GM19025 (cell line): ENCODE measurements at regions not wholly inside any gene's neighbourhood (a gene's known extent, or its start where the extent isn't known, plus 50 kb on each side); places are given as distances from the start of the nearest gene placed in this dataset.

Experiments used
- ATAC-seq: cut with Tn5 transposase; IDR thresholded peaks from one replicate; pipeline ENCODE4 v1.9.1; 2021; ENCODE audit warnings: mild to moderate bottlenecking, low read depth, moderate library complexity; ENCODE audit not compliant: unreplicated experiment

DNA sequence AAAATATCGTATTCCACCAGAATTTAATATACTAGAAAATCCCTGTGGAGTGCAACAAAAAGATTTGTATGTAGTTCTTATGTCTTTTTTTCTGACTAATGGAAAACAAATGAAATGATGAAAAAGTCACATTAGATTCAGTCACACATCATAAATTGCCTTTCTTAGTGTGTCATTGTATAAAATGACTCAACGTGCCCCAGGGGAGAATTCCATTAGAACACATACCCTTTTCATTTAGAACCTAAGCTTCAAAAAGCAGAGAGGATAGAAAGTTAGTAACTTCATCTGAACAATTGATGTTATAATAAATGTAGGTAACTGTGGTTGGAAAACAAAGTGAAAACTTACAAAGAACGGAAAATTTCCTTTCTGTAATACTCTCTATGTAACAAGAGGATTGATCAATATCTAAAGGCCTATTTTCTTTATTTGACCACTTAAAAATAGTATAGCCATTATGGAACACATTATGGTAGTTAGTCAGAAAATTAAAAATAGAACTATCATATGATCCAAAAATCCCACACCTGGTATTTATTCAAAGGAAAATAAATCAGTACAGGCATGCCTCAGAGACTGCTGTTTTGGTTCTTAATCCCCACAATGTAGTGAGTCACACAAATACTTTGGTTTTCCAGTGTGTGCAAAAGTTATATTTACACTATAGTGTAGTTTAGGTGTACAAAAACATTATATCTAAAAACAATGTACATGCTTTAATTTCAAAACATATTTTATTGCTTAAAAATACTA lies 1016.1 kb downstream of the KCNT2 start:
- no peak for ATAC-seq

- ATAC-seq = no peak
These were observed 1017.6 kb downstream of the KCNT2 start for GRCh38 chr1:195590649-195591048.

GRCh38 chr1:195584870-195585624 lies 1023.2 kb downstream of the KCNT2 start:
- ATAC-seq = no peak

DNA sequence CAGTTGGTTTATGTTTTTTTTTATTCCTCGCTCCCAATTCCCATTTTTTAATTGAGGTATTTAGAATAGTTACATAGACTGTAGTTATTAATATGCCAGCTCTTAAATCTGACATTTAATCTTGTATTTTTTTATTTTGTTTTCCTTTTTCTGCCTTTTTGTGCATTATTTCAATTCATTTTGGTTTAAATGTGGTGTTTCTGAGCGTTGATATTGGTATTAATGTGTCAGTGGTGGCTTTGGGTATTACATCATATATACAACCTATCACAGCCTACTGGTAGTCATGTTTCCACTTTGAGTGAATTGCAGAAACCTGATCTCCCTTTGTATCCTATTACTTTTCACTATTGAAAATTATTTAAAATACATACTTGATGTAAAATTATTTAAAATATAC lies 1027.3 kb downstream of the KCNT2 start:
- ATAC-seq = no peak

DNA sequence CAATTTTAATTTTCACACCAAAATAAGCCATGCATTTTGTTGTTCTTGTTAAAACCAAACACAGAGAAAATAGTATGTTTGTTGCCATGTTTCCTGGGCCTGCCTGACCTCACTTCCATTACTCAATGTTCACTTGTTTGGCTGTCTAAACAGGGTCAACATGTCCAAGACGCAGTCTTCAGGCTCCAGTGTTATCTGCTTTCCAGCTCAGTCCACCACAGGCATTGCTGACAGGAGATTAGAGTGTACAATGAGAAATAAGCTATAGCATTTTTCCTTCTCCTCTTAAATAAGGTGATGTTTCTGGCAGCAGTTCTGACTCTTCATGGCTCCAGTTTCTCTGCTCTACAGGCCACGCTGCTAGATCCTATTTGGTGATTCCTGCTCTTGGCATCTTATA lies 1030.5 kb downstream of the KCNT2 start:
- ATAC-seq = no peak

GRCh38 chr1:195576641-195577040 lies 1031.6 kb downstream of the KCNT2 start:
- ATAC-seq = no peak

DNA sequence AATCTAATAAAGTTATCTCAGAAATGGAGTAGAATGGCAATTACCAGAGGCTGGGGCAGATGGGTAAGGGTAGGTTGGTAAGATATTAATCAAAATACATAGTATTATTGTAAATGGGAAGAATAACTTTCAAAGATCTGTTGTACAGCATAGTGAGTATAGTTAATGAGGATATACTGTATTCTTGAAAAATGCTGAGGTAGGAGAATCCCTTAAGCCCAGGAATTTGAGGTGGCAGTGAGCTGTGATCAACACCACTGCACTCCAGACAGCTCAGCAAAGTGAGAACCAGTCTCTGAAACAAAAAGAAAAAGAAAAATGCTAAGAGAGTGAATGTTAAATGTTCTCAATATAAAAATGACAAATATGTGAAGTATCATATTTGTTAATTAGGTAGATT lies 1033.7 kb downstream of the KCNT2 start:
- no peak for ATAC-seq

GRCh38 chr1:195569934-195570333 lies 1038.3 kb downstream of the KCNT2 start:
- no peak for ATAC-seq

DNA sequence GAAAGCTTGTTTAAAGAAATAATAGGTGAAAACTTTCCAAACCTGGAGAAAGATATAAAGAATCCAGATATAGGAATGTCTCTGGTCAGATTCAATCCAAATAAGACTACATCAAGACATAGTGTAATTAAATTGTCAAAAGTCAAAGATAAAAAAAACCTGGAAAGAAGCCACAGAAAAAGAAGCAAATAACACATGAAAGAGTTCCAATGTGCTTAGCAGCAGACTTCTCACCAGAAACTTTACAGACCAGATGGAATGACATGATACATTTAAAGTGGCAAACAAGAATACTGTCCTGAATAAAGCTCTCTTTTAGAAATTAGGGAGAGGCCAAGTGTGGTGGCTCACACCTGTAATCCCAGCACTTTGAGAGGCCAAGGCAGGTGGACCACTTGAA lies 1039.9 kb downstream of the KCNT2 start:
- ATAC-seq = no peak

DNA sequence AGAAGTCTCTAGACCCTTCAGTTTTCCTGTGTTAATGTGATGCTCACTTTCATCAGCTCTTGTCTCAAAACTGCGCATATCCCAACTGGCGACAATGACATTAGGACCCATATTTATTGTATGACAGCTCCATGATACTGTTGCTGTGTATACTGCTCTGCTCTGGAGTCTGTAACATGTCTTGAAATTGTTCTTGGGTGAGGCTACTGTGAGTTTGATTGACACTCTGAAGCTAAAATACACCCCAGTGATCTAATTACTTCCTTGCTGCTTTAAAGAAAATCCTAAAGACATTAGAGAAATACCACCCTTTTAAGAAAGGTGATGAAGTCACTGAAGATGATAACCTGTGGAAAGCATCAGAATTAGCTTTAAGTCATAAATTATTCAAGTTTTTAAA lies 1046.2 kb downstream of the KCNT2 start:
- no peak for ATAC-seq

DNA sequence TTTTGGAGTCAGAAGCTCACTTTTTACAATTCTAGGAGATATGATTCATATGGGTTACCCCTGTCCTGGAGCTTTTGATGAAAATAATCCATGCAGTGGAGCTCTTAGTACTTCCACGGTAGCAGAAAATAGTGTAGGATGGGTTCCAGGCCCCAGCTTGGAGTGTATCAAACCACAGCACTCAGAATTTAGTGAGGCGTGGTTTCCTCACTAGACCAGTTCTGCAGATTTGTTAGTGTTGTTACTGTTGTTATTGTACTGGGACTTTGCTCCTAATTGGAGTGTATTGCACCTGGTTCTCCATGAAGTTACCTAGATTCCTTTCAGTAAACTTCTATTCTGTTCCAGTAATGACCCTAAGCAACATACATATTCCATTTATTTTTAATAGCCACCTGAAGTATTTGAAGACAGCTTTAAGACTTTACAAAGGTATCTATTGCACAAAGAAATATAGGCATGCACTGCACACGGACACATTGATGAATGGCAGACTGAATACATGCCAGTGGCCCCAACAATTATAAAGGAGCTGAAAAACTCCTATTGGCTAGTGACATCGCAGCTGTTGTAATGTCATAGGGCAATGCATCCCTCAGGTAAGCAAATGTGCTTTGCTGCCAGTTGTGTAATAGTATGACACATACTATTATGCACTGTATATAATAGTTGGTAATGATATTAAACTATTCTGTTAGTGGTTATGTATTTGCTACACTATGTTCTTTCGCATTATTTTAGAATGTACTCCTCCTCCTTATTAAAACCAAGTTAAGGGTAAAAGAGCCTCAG lies 1058.0 kb downstream of the KCNT2 start:
- ATAC-seq = no peak

DNA sequence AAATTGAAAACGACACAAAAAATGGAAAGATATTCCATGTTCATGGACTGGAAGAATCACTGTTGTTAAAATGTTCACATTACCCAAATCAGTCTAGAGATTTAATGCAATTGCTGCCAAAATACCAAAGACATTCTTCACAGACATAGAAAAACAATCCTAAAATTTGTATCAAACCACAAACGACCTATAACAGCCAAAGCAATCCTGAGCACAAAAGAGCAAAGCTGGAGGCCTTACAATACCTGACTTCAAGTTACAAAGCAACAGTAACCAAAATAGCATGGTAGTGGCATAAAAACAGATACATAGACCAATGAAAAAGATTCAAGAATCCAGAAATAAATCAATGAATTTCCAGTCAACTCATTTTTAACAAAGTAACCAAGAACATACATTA lies 1077.3 kb downstream of the KCNT2 start:
- no peak for ATAC-seq

DNA sequence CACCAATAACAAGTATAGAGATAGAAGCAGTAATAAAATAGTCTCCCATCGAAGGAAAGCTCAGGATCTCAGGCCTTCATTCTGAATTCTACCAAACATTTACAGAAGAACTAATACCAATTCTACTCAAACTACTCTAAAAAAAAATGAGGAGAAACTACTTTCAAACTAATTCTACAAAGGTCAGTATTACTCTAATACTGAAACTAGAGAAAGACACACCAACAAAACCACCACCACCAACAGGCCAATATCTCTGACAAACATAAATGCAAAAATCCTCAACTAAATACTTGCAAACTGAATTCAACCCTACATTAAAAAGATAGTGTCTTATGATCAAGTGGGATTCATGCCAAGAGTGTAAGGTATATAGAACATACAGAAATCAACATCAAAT lies 1078.4 kb downstream of the KCNT2 start:
- no peak for ATAC-seq

- ATAC-seq = no peak
These were observed 1087.5 kb downstream of the KCNT2 start for GRCh38 chr1:195520757-195521156.

GRCh38 chr1:195516036-195516435 lies 1092.2 kb downstream of the KCNT2 start:
- no peak for ATAC-seq

DNA sequence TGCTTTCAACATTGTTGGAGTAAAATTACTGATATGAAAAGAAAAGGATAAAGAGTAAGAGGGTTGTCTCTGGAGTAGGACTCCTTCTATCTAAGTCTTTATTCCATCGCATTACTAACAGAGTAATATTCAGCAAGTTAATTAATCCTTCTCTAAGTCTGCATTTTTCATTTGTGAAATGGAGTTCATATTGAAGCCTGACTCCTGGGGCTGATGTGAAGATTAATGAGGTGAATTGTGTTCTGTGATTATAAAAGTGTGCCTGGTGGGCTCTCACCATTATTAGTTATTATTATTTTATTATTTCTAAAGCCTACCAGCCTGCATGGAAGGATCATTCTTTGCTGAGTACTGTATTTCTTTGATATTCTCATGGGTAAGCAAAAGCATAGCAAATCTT lies 1096.7 kb downstream of the KCNT2 start:
- no peak for ATAC-seq

DNA sequence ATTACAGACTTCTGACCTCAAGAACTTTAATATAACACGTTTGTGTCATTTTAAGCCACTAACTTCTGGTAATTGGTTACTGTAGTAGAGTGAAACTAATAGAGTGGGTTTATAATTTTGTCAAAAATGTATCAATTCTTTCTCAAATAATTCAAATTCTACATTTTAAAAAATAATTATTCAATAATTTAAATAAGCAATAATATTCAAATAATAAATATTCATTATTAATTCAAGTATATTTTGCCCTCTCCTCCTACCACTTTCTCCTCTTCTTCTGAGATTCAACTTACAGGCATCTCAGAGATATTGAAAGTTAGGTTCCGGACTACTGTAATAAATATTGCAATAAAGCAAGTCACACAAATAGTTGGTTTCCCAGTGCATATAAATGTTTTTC lies 1107.1 kb downstream of the KCNT2 start:
- ATAC-seq = no peak

DNA sequence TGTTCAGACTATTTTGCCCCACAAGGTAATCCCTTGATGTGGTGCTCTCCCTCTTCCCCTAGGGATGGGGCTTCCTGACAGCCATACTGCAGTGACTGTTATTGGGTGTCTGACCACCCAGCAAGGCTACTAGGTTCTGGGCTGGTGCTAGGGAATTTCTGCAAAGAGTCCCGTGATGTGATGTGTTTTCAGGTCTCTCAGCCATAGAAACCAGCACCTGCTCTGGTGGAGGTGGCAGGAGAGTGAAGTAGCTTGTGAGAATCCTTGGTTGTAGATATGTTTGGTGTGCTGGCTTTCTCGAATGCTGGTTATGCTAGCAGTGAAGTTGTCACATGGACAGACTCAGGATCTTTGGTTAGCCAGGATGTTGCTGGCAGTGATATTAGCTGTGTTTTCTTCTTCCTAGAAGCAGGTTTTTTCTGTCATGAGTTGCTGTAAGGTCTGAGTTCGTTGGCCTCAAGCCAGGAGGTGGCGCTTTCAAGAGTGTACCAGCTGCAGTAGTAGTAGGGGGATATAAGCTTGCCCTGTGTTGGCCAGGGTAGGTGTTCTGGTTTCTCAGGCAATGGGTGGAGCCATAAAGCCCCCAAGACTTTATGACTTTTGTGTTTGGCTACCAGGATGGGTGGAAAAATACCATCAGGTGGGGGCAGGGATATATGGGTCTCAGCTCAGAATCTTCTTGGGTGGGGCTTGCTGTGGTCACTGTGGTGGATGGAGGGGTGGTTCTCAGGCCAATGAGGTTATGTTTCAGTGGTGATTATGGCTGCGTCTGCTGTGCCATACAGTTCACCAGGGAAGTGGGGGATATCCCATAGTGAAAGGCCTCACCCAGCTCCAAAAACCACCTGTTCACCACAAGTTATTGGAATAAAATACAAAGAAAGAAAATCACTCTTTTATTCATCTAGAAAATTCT lies 1112.3 kb downstream of the KCNT2 start:
- ATAC-seq = no peak

DNA sequence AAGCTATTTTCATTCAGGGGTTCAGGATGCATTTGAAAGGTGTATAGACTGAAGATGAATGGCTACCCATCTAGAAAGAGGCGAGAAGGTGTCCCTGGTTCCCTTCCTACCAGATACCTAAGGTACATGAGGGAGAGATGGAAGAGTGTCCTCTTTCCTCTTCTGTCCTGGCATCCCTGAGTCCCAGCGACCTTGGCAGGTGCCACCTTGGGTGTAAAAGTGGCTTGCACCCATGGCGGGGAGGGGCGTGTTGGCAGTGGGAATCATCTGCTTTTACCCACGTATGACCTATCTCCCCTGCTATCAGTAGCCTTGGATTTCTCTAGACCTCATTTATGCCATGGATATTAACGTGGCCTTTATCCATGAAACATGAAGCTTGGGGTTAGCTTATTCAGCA lies 1126.1 kb downstream of the KCNT2 start:
- ATAC-seq = no peak

DNA sequence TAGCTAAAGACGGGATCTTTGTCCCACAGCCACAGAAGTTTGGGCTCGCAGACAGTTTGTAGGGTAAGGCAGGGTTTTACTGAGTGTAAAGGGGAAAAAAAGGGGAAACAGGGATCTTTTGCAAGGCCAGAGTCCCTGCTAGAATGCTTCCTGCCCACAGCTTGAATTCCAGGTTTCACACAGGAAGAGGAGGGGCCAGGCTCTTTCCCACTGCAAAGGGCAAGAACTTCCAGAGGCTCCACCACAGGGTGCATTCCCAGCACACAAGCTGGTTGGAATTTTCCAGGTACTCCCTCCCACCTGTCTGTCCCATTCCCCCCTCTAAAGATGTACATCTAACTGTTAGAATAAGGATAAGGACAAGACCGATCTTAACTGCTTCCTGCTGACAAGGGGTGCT lies 1126.9 kb downstream of the KCNT2 start:
- no peak for ATAC-seq
